Effector memory CD4-positive, alpha-beta T cell (primary cell): ENCODE measurements at regions not wholly inside any gene's neighbourhood (a gene's known extent, or its start where the extent isn't known, plus 50 kb on each side); places are given as distances from the start of the nearest gene placed in this dataset.

ENCODE experiments used
- DNase-seq, 3 donors: peaks; one replicate each; pipeline ENCODE4 v3.0.0-alpha.2; 2020
- H3K27ac ChIP-seq: 2 replicates; pipeline ENCODE4 v1.7.0; 2013; ENCODE audit warnings: mild to moderate bottlenecking, low read length, moderate library complexity; ENCODE audit not compliant: insufficient read depth, poor library complexity, severe bottlenecking
- H3K27me3 ChIP-seq: replicated peaks from 2 replicates; pipeline ENCODE4 v1.7.0; 2013; ENCODE audit warnings: mild to moderate bottlenecking, low read length; ENCODE audit not compliant: insufficient read depth, control insufficient read depth, poor library complexity, severe bottlenecking
- H3K36me3 ChIP-seq: 2 replicates; pipeline ENCODE4 v1.7.0; 2013; ENCODE audit warnings: mild to moderate bottlenecking, low read length, moderate library complexity; ENCODE audit not compliant: control insufficient read depth, insufficient read depth
- H3K4me1 ChIP-seq: 2 replicates; pipeline ENCODE4 v1.7.0; 2013; ENCODE audit warnings: low read length, mild to moderate bottlenecking; ENCODE audit not compliant: control insufficient read depth, insufficient read depth, poor library complexity, severe bottlenecking
- H3K4me3 ChIP-seq: 2 replicates; pipeline ENCODE4 v1.7.0; 2013; ENCODE audit warnings: low read length, low read depth, mild to moderate bottlenecking; ENCODE audit not compliant: insufficient read depth, poor library complexity, severe bottlenecking
- H3K9me3 ChIP-seq: 2 replicates; pipeline ENCODE4 v1.7.0; 2013; ENCODE audit warnings: mild to moderate bottlenecking, low read length, moderate library complexity; ENCODE audit not compliant: control insufficient read depth

GRCh38 chr10:63770523-63770922 is 249.3 kb downstream of the REEP3 start:
- H3K27me3 ChIP-seq: no peaks in the 10 kb centered on the region
- H3K4me3 ChIP-seq: no peak overlapping the region

GRCh38 chr10:63772491-63772890 is 251.3 kb downstream of the REEP3 start:
- no peaks in the 10 kb centered on the region for H3K27me3 ChIP-seq
- no peaks in the 10 kb centered on the region for H3K9me3 ChIP-seq
- H3K4me3 ChIP-seq: no peak overlapping the region
- no peaks in the 10 kb centered on the region for H3K36me3 ChIP-seq
- H3K4me1 ChIP-seq: no peaks in the 10 kb centered on the region
- H3K27ac ChIP-seq: no peak overlapping the region
- no peak for DNase-seq

More at GRCh38 chr10:63770523-63770922, 249.3 kb downstream of the REEP3 start:
- no peak overlapping the region for H3K27ac ChIP-seq
- DNase-seq: no peak
- H3K36me3 ChIP-seq: no peaks in the 10 kb centered on the region
- H3K4me1 ChIP-seq: no peaks in the 10 kb centered on the region
- H3K9me3 ChIP-seq: no peaks in the 10 kb centered on the region

GRCh38 chr10:63773106-63773505 is 251.9 kb downstream of the REEP3 start:
- Histone ChIP-seq H3K9me3 (no peaks in the 10 kb centered on the region), H3K36me3 (no peaks in the 10 kb centered on the region), H3K4me3 (no peak overlapping the region), H3K27ac (no peak overlapping the region), H3K27me3 (no peaks in the 10 kb centered on the region), H3K4me1 (no peaks in the 10 kb centered on the region)
- DNase-seq: no peak

GRCh38 chr10:63773962-63774361 is 252.8 kb downstream of the REEP3 start:
- DNase-seq: no peak
- Histone ChIP-seq H3K27ac (no peak overlapping the region), H3K27me3 (peaks cover 3% of the 10 kb centered on the region), H3K4me3 (no peak overlapping the region), H3K36me3 (no peaks in the 10 kb centered on the region), H3K4me1 (no peaks in the 10 kb centered on the region), H3K9me3 (no peaks in the 10 kb centered on the region)

GRCh38 chr10:63780101-63780500 is 258.9 kb downstream of the REEP3 start:
- DNase-seq: no peak
- Histone ChIP-seq H3K27ac (no peak overlapping the region), H3K4me3 (no peak overlapping the region)

GRCh38 chr10:63781226-63781625 is 260.0 kb downstream of the REEP3 start:
- DNase-seq: no peak
- peaks cover 3% of the 10 kb centered on the region for H3K27me3 ChIP-seq
- no peaks in the 10 kb centered on the region for H3K4me1 ChIP-seq
- H3K9me3 ChIP-seq: no peaks in the 10 kb centered on the region
- H3K4me3 ChIP-seq: no peak overlapping the region
- H3K27ac ChIP-seq: no peak overlapping the region
- H3K36me3 ChIP-seq: no peaks in the 10 kb centered on the region

More at GRCh38 chr10:63780101-63780500, 258.9 kb downstream of the REEP3 start:
- Histone ChIP-seq H3K9me3 (no peaks in the 10 kb centered on the region), H3K36me3 (no peaks in the 10 kb centered on the region), H3K4me1 (no peaks in the 10 kb centered on the region), H3K27me3 (peaks cover 3% of the 10 kb centered on the region)

GRCh38 chr10:63783882-63784281 is 262.7 kb downstream of the REEP3 start:
- no peak for DNase-seq
- H3K36me3 ChIP-seq: no peaks in the 10 kb centered on the region
- no peaks in the 10 kb centered on the region for H3K27me3 ChIP-seq
- H3K9me3 ChIP-seq: no peaks in the 10 kb centered on the region
- no peak overlapping the region for H3K27ac ChIP-seq
- no peaks in the 10 kb centered on the region for H3K4me1 ChIP-seq
- no peak overlapping the region for H3K4me3 ChIP-seq

GRCh38 chr10:63788152-63788821 is 267.1 kb downstream of the REEP3 start:
- Histone ChIP-seq H3K36me3 (no peaks in the 10 kb centered on the region), H3K27me3 (no peaks in the 10 kb centered on the region), H3K27ac (no peak overlapping the region), H3K9me3 (no peaks in the 10 kb centered on the region), H3K4me3 (no peak overlapping the region), H3K4me1 (no peaks in the 10 kb centered on the region)
- no peak for DNase-seq

- H3K4me1 ChIP-seq: no peaks in the 10 kb centered on the region
- DNase-seq: no peak
- no peak overlapping the region for H3K27ac ChIP-seq
- no peak overlapping the region for H3K4me3 ChIP-seq
- H3K27me3 ChIP-seq: no peaks in the 10 kb centered on the region
- H3K36me3 ChIP-seq: no peaks in the 10 kb centered on the region
- H3K9me3 ChIP-seq: no peaks in the 10 kb centered on the region
These were observed 274.1 kb downstream of the REEP3 start for GRCh38 chr10:63795094-63795860.
